ENCODE measurements at regions not wholly inside any gene's neighbourhood (a gene's known extent, or its start where the extent isn't known, plus 50 kb on each side); places are given as distances from the start of the nearest gene placed in this dataset.

DNA sequence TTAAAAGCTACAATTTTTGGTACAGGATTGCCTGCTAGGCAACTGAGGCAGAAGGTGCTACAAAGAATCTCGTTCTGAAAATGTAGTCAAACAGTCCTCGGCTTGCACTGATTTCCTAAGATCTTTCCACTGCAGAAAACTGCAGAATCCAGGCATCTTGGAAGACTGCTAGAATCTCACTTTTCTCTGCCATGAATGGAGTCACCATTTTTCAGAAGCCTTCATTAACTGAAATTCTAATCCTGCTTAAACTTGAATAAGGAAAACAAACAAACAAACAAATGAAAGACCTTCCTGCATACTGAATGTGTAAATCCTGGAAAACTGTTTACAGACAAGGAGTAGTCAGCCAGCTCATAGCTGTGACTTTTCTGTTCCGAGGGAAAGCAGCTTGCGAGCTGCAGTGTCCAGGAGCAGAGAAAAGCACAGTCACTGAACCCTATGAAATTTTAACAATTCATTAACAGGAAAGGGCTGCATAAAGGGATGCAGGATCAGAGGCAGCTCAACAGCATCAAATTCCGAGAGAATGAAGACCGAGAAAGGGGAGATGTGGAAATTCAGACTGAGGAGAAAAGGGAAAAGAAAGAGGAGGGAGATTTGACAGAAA lies 210.5 kb upstream of the PIK3C3 start:
- TF ChIP-seq CTCF (IDR thresholded peaks at IDR 0.05), result no peak
- no peak for TF ChIP-seq POLR2A (IDR thresholded peaks at IDR 0.05)
